Fibroblast of pulmonary artery (primary cell): ENCODE measurements at regions not wholly inside any gene's neighbourhood (a gene's known extent, or its start where the extent isn't known, plus 50 kb on each side); places are given as distances from the start of the nearest gene placed in this dataset.

Source experiments
- DNase-seq: peaks from one replicate; pipeline ENCODE4 v3.0.0-alpha.2; 2010; ENCODE audit warnings: low read depth
- H3K4me3 ChIP-seq: replicated peaks from 2 replicates; pipeline ENCODE4 v1.5.1; 2011; ENCODE audit warnings: low read depth, mild to moderate bottlenecking, control low read depth, low read length, moderate library complexity
- CTCF ChIP-seq: IDR thresholded peaks from 2 replicates; pipeline ENCODE4 v1.5.1; 2011; ENCODE audit warnings: mild to moderate bottlenecking, control low read depth, low read length, inconsistent platforms; ENCODE audit errors: missing control alignments

- no peak for DNase-seq
- TF ChIP-seq CTCF, result no peak
- no peak overlapping the region for H3K4me3 ChIP-seq
Measured at GRCh38 chr3:31331278-31331677, 201.4 kb upstream of the STT3B start.

- peak; percentile 6 for TF ChIP-seq CTCF
- DNase-seq, result no peak
- H3K4me3 ChIP-seq, result no peak overlapping the region
Measured at GRCh38 chr3:31341130-31341529, 191.6 kb upstream of the STT3B start.

GRCh38 chr3:31343075-31343474 is 189.7 kb upstream of the STT3B start:
- no peak for DNase-seq
- TF ChIP-seq CTCF, result no peak
- no peak overlapping the region for H3K4me3 ChIP-seq

GRCh38 chr3:31345581-31345980 is 187.1 kb upstream of the STT3B start:
- no peak overlapping the region for H3K4me3 ChIP-seq
- no peak for TF ChIP-seq CTCF
- DNase-seq, result no peak

- no peak for DNase-seq
- no peak overlapping the region for H3K4me3 ChIP-seq
- no peak for TF ChIP-seq CTCF
Measured at GRCh38 chr3:31346542-31346979, 186.2 kb upstream of the STT3B start.

GRCh38 chr3:31349001-31349748 is 183.6 kb upstream of the STT3B start:
- TF ChIP-seq CTCF, result no peak
- no peak for DNase-seq
- no peak overlapping the region for H3K4me3 ChIP-seq

GRCh38 chr3:31350307-31350706 is 182.4 kb upstream of the STT3B start:
- TF ChIP-seq CTCF, result no peak
- no peak overlapping the region for H3K4me3 ChIP-seq
- no peak for DNase-seq
